ENCODE measurements at regions not wholly inside any gene's neighbourhood (a gene's known extent, or its start where the extent isn't known, plus 50 kb on each side); places are given as distances from the start of the nearest gene placed in this dataset.

DNA sequence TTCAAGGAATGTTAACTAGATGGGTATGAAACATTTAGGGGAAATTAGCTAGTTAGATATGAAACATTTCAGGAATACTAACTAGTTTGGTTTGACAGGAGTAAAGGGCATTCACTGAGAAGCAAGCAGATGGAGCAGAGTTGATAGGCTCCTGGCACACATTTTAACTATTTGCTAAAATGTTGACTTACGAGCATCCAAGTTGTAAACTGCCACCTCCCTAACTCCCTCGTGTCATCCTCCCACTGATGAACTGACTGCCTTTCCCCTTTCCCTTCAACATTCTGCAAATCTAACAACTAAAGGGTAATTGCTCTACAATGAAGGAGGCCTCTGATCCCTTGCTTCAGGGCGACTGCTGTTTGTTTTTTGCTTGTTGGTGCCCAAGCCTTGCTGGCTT, 580.4 kb upstream of the FAM98A start:
- Histone ChIP-seq H3K4me2 (no peak overlapping the region), H3K9me2 (no peaks in the 10 kb centered on the region), H3K9ac (no peak overlapping the region), H3K4me3 (ENCODE audit: low read depth in 2 of 2, low read length in 1 of 2) (no peak overlapping the region), H3K79me2 (ENCODE audit: insufficient read depth) (no peaks in the 10 kb centered on the region), H3K9me3 (no peaks in the 10 kb centered on the region), H3K36me3 (replicated peaks in 1 of 2; ENCODE audit: control insufficient read depth in 1 of 2, insufficient read depth in 2 of 2, low read length in 1 of 2) (no peaks in the 10 kb centered on the region), H3K4me1 (ENCODE audit: control insufficient read depth in 1 of 2, insufficient read depth in 2 of 2, low read depth in 1 of 2, low read length in 1 of 2) (no peaks in the 10 kb centered on the region; a peak in 1 of 4 replicates), H4K20me1 (ENCODE audit: insufficient read depth) (no peaks in the 10 kb centered on the region), H3K27me3 (ENCODE audit: insufficient read depth) (no peaks in the 10 kb centered on the region), H3F3A (replicated peaks; ENCODE audit: insufficient read depth) (no peaks in the 10 kb centered on the region), H2AFZ (ENCODE audit: low read depth) (no peak overlapping the region), H3K27ac (ENCODE audit: low read depth in 2 of 2, low read length in 1 of 2) (no peak overlapping the region)
- ChIA-PET CTCF (no interaction called here), POLR2A (no interaction called here)
- 0% methylated on average over 3 of the region's 3 CpGs for WGBS (ENCODE audit: low lambda C conversion rate)
- no peak for TF ChIP-seq GATA2 (CRISPR knock-in tag; IDR thresholded peaks at IDR 0.05)
- TF ChIP-seq RXRA (IDR thresholded peaks at IDR 0.05; ENCODE audit: borderline replicate concordance, low read depth): no peak
- no peak for TF ChIP-seq MXI1 (IDR thresholded peaks at IDR 0.05; ENCODE audit: low read depth, low read length)
- TF ChIP-seq FOXJ3 (CRISPR knock-in tag; IDR thresholded peaks at IDR 0.05): no peak
- TF ChIP-seq SIN3A (IDR thresholded peaks at IDR 0.05; ENCODE audit: borderline replicate concordance, low read depth, low read length): no peak
- TF ChIP-seq, protein P1, sequence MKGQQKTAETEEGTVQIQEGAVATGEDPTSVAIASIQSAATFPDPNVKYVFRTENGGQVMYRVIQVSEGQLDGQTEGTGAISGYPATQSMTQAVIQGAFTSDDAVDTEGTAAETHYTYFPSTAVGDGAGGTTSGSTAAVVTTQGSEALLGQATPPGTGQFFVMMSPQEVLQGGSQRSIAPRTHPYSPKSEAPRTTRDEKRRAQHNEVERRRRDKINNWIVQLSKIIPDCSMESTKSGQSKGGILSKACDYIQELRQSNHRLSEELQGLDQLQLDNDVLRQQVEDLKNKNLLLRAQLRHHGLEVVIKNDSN (IDR thresholded peaks at IDR 0.05; ENCODE audit: borderline replicate concordance, low read depth): no peak
- TF ChIP-seq, protein P2, sequence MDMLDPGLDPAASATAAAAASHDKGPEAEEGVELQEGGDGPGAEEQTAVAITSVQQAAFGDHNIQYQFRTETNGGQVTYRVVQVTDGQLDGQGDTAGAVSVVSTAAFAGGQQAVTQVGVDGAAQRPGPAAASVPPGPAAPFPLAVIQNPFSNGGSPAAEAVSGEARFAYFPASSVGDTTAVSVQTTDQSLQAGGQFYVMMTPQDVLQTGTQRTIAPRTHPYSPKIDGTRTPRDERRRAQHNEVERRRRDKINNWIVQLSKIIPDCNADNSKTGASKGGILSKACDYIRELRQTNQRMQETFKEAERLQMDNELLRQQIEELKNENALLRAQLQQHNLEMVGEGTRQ (IDR thresholded peaks at IDR 0.05; ENCODE audit: borderline replicate concordance, low read depth, low read length): no peak
- TF ChIP-seq RCOR1 (IDR thresholded peaks at IDR 0.05; ENCODE audit: low read length): no peak
- TF ChIP-seq, protein P3, sequence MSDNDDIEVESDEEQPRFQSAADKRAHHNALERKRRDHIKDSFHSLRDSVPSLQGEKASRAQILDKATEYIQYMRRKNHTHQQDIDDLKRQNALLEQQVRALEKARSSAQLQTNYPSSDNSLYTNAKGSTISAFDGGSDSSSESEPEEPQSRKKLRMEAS (IDR thresholded peaks at IDR 0.05; ENCODE audit: low read depth): no peak
- TF ChIP-seq NFIC (IDR thresholded peaks at IDR 0.05; ENCODE audit: borderline replicate concordance): no peak
- TF ChIP-seq, protein P4, sequence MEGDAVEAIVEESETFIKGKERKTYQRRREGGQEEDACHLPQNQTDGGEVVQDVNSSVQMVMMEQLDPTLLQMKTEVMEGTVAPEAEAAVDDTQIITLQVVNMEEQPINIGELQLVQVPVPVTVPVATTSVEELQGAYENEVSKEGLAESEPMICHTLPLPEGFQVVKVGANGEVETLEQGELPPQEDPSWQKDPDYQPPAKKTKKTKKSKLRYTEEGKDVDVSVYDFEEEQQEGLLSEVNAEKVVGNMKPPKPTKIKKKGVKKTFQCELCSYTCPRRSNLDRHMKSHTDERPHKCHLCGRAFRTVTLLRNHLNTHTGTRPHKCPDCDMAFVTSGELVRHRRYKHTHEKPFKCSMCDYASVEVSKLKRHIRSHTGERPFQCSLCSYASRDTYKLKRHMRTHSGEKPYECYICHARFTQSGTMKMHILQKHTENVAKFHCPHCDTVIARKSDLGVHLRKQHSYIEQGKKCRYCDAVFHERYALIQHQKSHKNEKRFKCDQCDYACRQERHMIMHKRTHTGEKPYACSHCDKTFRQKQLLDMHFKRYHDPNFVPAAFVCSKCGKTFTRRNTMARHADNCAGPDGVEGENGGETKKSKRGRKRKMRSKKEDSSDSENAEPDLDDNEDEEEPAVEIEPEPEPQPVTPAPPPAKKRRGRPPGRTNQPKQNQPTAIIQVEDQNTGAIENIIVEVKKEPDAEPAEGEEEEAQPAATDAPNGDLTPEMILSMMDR (IDR thresholded peaks at IDR 0.05): no peak
- no peak for TF ChIP-seq POLR2AphosphoS5 (IDR thresholded peaks at IDR 0.05; ENCODE audit: low read depth, low read length)
- no peak for TF ChIP-seq EP300 (IDR thresholded peaks at IDR 0.05; ENCODE audit: borderline replicate concordance in 1 of 2, low read depth in 1 of 2, low read length in 1 of 2)
- TF ChIP-seq, protein P5, sequence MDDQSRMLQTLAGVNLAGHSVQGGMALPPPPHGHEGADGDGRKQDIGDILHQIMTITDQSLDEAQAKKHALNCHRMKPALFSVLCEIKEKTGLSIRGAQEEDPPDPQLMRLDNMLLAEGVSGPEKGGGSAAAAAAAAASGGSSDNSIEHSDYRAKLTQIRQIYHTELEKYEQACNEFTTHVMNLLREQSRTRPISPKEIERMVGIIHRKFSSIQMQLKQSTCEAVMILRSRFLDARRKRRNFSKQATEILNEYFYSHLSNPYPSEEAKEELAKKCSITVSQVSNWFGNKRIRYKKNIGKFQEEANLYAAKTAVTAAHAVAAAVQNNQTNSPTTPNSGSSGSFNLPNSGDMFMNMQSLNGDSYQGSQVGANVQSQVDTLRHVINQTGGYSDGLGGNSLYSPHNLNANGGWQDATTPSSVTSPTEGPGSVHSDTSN (IDR thresholded peaks at IDR 0.05): no peak
- no peak for TF ChIP-seq EZH2phosphoT487 (IDR thresholded peaks at IDR 0.05; ENCODE audit: borderline replicate concordance, low read depth)
- no peak for TF ChIP-seq CHD2 (IDR thresholded peaks at IDR 0.05; ENCODE audit: low read length, partially characterized antibody)
- TF ChIP-seq, protein P6, sequence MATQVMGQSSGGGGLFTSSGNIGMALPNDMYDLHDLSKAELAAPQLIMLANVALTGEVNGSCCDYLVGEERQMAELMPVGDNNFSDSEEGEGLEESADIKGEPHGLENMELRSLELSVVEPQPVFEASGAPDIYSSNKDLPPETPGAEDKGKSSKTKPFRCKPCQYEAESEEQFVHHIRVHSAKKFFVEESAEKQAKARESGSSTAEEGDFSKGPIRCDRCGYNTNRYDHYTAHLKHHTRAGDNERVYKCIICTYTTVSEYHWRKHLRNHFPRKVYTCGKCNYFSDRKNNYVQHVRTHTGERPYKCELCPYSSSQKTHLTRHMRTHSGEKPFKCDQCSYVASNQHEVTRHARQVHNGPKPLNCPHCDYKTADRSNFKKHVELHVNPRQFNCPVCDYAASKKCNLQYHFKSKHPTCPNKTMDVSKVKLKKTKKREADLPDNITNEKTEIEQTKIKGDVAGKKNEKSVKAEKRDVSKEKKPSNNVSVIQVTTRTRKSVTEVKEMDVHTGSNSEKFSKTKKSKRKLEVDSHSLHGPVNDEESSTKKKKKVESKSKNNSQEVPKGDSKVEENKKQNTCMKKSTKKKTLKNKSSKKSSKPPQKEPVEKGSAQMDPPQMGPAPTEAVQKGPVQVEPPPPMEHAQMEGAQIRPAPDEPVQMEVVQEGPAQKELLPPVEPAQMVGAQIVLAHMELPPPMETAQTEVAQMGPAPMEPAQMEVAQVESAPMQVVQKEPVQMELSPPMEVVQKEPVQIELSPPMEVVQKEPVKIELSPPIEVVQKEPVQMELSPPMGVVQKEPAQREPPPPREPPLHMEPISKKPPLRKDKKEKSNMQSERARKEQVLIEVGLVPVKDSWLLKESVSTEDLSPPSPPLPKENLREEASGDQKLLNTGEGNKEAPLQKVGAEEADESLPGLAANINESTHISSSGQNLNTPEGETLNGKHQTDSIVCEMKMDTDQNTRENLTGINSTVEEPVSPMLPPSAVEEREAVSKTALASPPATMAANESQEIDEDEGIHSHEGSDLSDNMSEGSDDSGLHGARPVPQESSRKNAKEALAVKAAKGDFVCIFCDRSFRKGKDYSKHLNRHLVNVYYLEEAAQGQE (IDR thresholded peaks at IDR 0.05; ENCODE audit: low read depth, low read length): no peak
- no peak for TF ChIP-seq YY1 (IDR thresholded peaks at IDR 0.05; ENCODE audit: low read depth)
- no peak for TF ChIP-seq RFX5 (IDR thresholded peaks at IDR 0.05; ENCODE audit: low read length)
- DNase-seq: no peak

All from SK-N-SH (cell line).